Naive thymus-derived CD4-positive, alpha-beta T cell (primary cell): ENCODE measurements at regions not wholly inside any gene's neighbourhood (a gene's known extent, or its start where the extent isn't known, plus 50 kb on each side); places are given as distances from the start of the nearest gene placed in this dataset.
A peak's percentile ranks its signal among the peaks of the same experiment; 100 is the strongest.

Experiments used
- ATAC-seq: fragments of 150-1000 bp; cut with Tn5 transposase; 2 replicates; pipeline ENCODE4 v1.10.0; 2021; ENCODE audit warnings: mild to moderate bottlenecking, moderate library complexity
- CTCF ChIA-PET: fragments of 350-600 bp; sonication (Branson Sonifier 250); formaldehyde crosslinking; loops from one replicate; lab custom pipeline; 2021; ENCODE audit warnings: antibody characterized with exemption; lab: Charles Lee
- POLR2A ChIA-PET: fragments of 350-600 bp; sonication (Branson Sonifier 250); formaldehyde crosslinking; loops from one replicate; lab custom pipeline; 2021; ENCODE audit warnings: antibody characterized with exemption, inconsistent platforms; lab: Charles Lee
- DNase-seq, 9 donors: peaks; one replicate each; pipeline versions ENCODE4 v3.0.0 to v3.0.0-alpha.2; 2020 to 2022; ENCODE audit warnings: mixed read lengths in 1 of 9
- H3K27ac ChIP-seq: one replicate; pipeline ENCODE4 v1.7.0; 2013; ENCODE audit warnings: mild to moderate bottlenecking, low read depth, low read length, moderate library complexity
- H3K27me3 ChIP-seq, 2 donors: one replicate each; pipeline ENCODE4 v1.7.0; 2013; ENCODE audit warnings: low read length in 2 of 2, mild to moderate bottlenecking in 2 of 2, moderate library complexity in 2 of 2; ENCODE audit not compliant: control insufficient read depth in 2 of 2, insufficient read depth in 2 of 2
- H3K36me3 ChIP-seq, 3 experiments: 1 replicate in 2 of 3; 2 replicates in 1 of 3; pipeline ENCODE4 v1.7.0; 2013; ENCODE audit warnings: low read length in 3 of 3, mild to moderate bottlenecking in 3 of 3, moderate library complexity in 1 of 3; ENCODE audit not compliant: insufficient read depth in 3 of 3, control insufficient read depth in 2 of 3
- H3K4me1 ChIP-seq, 2 donors: one replicate each; pipeline ENCODE4 v1.7.0; 2013; ENCODE audit warnings: low read length in 2 of 2, mild to moderate bottlenecking in 2 of 2, moderate library complexity in 1 of 2; ENCODE audit not compliant: control insufficient read depth in 2 of 2, insufficient read depth in 2 of 2
- H3K4me3 ChIP-seq: 2 replicates; pipeline ENCODE4 v1.7.0; 2013; ENCODE audit warnings: mild to moderate bottlenecking, low read length
- H3K9me3 ChIP-seq, 3 experiments: 1 replicate in 2 of 3; 2 replicates in 1 of 3; pipeline ENCODE4 v1.7.0; 2013; ENCODE audit warnings: low read length in 3 of 3; ENCODE audit not compliant: control insufficient read depth in 2 of 3
- H3K27ac Mint-ChIP-seq, 9 donors: one replicate each; pipeline ENCODE4 v1.8.0; 2020 to 2022; ENCODE audit warnings: mixed read lengths in 9 of 9, mild to moderate bottlenecking in 8 of 9, moderate library complexity in 5 of 9, inconsistent platforms in 2 of 9
- H3K27me3 Mint-ChIP-seq, 5 donors: one replicate each; pipeline ENCODE4 v1.8.0; 2021 to 2022; ENCODE audit warnings: mixed read lengths in 5 of 5, mild to moderate bottlenecking in 1 of 5
- H3K36me3 Mint-ChIP-seq, 5 donors: one replicate each; pipeline ENCODE4 v1.8.0; 2020 to 2022; ENCODE audit warnings: mixed read lengths in 5 of 5, mild to moderate bottlenecking in 3 of 5, inconsistent platforms in 1 of 5
- H3K4me1 Mint-ChIP-seq, 7 donors: one replicate each; pipeline ENCODE4 v1.8.0; 2020 to 2022; ENCODE audit warnings: mixed read lengths in 7 of 7, mild to moderate bottlenecking in 3 of 7, inconsistent platforms in 1 of 7
- H3K4me3 Mint-ChIP-seq, 10 donors: one replicate each; pipeline ENCODE4 v1.8.0; 2020 to 2022; ENCODE audit warnings: mild to moderate bottlenecking in 10 of 10, mixed read lengths in 10 of 10, moderate library complexity in 6 of 10, inconsistent platforms in 2 of 10
- H3K9me3 Mint-ChIP-seq, 11 donors: one replicate each; pipeline ENCODE4 v1.8.0; 2020 to 2022; ENCODE audit warnings: mixed read lengths in 11 of 11, mild to moderate bottlenecking in 4 of 11, inconsistent platforms in 1 of 11, moderate library complexity in 1 of 11
- intact Hi-C, 2 donors: fragments of 100-400 bp; cut with micrococcal nuclease; formaldehyde crosslinking; loops; one replicate each; pipeline ENCODE4 v1.15.1; 2023

- Histone ChIP-seq H3K27me3 (no peaks in the 10 kb centered on the region), H3K4me3 (no peak overlapping the region), H3K4me1 (no peaks in the 10 kb centered on the region), H3K36me3 (no peaks in the 10 kb centered on the region), H3K27ac (no peak overlapping the region), H3K9me3 (no peaks in the 10 kb centered on the region)
- Mint-ChIP-seq H3K27ac (peak overlapping the region in 1 of 9 donors; percentile 22), H3K4me1 (peaks cover 0 to 13% (median 4%) of the 10 kb centered on the region in 7 donors), H3K4me3 (no peak overlapping the region), H3K36me3 (peaks cover 0 to 5% (median 0%) of the 10 kb centered on the region in 5 donors), H3K27me3 (peaks cover 0 to 6% (median 0%) of the 10 kb centered on the region in 5 donors), H3K9me3 (peaks cover 0 to 4% (median 0%) of the 10 kb centered on the region in 11 donors)
- intact Hi-C loops, result no loop called here
- ChIA-PET POLR2A (interaction anchor here (0.8 to 1.2 kb wide), 2 partner anchors 250 to 381 kb away, joined by 3 read pairs; no protein-coding TSS in a partner anchor), CTCF (no interaction called here)
- DNase-seq (no peak), ATAC-seq (no peak)
Observed at GRCh38 chr11:95502522-95502921, 271.5 kb upstream of the SESN3 start.

- Histone ChIP-seq H3K9me3 (no peaks in the 10 kb centered on the region), H3K36me3 (no peaks in the 10 kb centered on the region), H3K4me3 (no peak overlapping the region), H3K27me3 (no peaks in the 10 kb centered on the region), H3K27ac (no peak overlapping the region), H3K4me1 (no peaks in the 10 kb centered on the region)
- Mint-ChIP-seq H3K36me3 (peaks cover 0 to 5% (median 0%) of the 10 kb centered on the region in 5 donors), H3K27ac (peak overlapping the region in 1 of 9 donors; percentile 22), H3K9me3 (peaks cover 0 to 6% (median 0%) of the 10 kb centered on the region in 11 donors), H3K4me1 (peaks cover 0 to 13% (median 4%) of the 10 kb centered on the region in 7 donors), H3K27me3 (peaks cover 0 to 6% (median 0%) of the 10 kb centered on the region in 5 donors), H3K4me3 (no peak overlapping the region)
- DNase-seq (no peak), ATAC-seq (no peak)
- intact Hi-C loops, result no loop called here
- ChIA-PET CTCF (no interaction called here), POLR2A (interaction anchor here (0.8 to 1.2 kb wide), 2 partner anchors 249 to 382 kb away, joined by 3 read pairs; no protein-coding TSS in a partner anchor)
Observed at GRCh38 chr11:95501761-95502266, 270.8 kb upstream of the SESN3 start.

GRCh38 chr11:95500466-95500865 lies 269.5 kb upstream of the SESN3 start:
- Histone ChIP-seq H3K4me3 (no peak overlapping the region), H3K4me1 (no peaks in the 10 kb centered on the region), H3K36me3 (no peaks in the 10 kb centered on the region), H3K27me3 (no peaks in the 10 kb centered on the region), H3K27ac (no peak overlapping the region), H3K9me3 (no peaks in the 10 kb centered on the region)
- Mint-ChIP-seq H3K27ac (no peak overlapping the region), H3K4me1 (peaks cover 0 to 11% (median under 1%) of the 10 kb centered on the region in 7 donors), H3K4me3 (no peak overlapping the region), H3K36me3 (peaks cover 0 to 7% (median 0%) of the 10 kb centered on the region in 5 donors), H3K27me3 (peaks cover 0 to 6% (median 0%) of the 10 kb centered on the region in 5 donors), H3K9me3 (peaks cover 0 to 4% (median 0%) of the 10 kb centered on the region in 11 donors)
- ATAC-seq (no peak), DNase-seq (no peak)
- intact Hi-C loops, result no loop called here
- CTCF ChIA-PET, result no interaction called here
- POLR2A ChIA-PET, result interaction anchor here (0.7 kb wide), 1 partner anchor 53 kb away, joined by 3 read pairs; no protein-coding TSS in a partner anchor

DNA sequence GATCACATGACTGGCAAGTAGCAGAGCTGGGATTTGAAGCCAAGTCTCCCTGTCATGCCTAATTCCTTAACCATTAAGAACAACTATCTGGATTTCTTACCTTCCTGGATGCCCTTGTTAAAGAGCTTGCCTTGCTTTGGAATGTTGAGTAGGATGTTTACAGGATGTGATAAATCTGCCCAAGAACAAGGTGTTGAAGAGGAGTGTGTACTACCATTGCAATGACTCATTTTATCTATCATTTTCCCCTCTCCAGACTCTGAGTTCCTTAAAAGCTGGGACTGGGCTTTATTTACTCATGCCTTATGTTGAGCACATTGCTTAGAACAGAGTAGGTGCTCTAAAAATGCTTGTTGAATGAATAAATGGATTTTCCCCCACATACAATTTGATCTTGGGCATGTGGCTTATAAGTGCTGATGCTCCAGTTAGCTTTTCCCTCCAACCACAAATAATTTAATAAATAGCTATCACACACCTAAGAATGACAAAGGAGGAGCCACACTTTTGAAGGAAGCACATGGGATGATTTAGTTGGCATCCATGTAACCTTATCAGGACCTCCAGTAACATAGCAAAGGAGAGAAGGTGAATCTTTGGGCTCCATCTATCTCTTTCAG lies 268.6 kb upstream of the SESN3 start:
- H3K9me3 Mint-ChIP-seq, result peaks cover 0 to 9% (median 0%) of the 10 kb centered on the region in 11 donors
- ChIA-PET POLR2A (interaction anchor here (1.2 kb wide), 1 partner anchor 9 kb away, joined by 3 read pairs; no protein-coding TSS in a partner anchor), CTCF (interaction anchor here (1.2 kb wide), 1 partner anchor 14 kb away, joined by 3 read pairs; no protein-coding TSS in a partner anchor)
- DNase-seq (no peak), ATAC-seq (no peak)
- no peaks in the 10 kb centered on the region for H3K27me3 ChIP-seq
- no peak overlapping the region for H3K4me3 Mint-ChIP-seq
- H3K27ac ChIP-seq, result no peak overlapping the region
- peaks cover 0 to 10% (median 0%) of the 10 kb centered on the region in 7 donors for H3K4me1 Mint-ChIP-seq
- no peaks in the 10 kb centered on the region for H3K4me1 ChIP-seq
- no peaks in the 10 kb centered on the region for H3K9me3 ChIP-seq
- H3K36me3 ChIP-seq, result no peaks in the 10 kb centered on the region
- peaks cover 0 to 6% (median 0%) of the 10 kb centered on the region in 5 donors for H3K27me3 Mint-ChIP-seq
- H3K36me3 Mint-ChIP-seq, result peaks cover 0 to 7% (median 4%) of the 10 kb centered on the region in 5 donors
- H3K27ac Mint-ChIP-seq, result no peak overlapping the region
- intact Hi-C loops, result no loop called here
- H3K4me3 ChIP-seq, result no peak overlapping the region

DNA sequence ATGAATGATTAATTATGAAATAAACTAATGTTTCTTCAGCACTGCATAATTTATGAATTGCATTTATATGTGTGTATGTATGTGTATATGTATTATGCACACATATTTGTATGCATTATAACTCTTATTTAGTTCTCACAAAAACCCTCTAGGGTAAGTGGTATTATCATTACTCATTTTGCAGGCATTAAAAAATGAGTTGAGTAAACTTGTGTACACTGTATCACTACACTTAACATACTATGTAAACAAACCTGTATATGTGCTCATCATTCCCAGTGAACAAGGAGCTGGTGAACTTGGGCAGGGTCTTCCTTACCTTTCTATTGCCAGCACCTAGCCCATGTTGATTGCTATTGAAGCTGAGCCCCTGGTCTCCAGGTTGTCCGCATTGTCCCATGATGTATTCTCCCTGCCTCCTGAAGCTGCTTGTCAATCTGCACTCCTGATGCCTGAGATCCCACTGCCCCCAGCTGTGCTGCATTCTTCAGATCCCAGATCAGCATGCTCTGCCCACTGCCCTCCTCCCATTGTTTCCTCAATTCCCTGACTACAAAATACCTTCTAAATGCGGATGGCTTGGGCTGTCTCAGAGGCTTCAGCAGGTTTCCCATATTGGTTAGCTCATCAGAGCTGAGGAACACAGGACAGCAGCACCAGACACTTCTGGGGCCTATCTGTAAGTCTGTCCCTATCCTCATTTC lies 267.9 kb upstream of the SESN3 start:
- H3K9me3 Mint-ChIP-seq, result peaks cover 0 to 15% (median 3%) of the 10 kb centered on the region in 11 donors
- H3K36me3 ChIP-seq, result no peaks in the 10 kb centered on the region
- no peak overlapping the region for H3K27ac Mint-ChIP-seq
- no peak overlapping the region for H3K4me3 ChIP-seq
- H3K4me3 Mint-ChIP-seq, result no peak overlapping the region
- peaks cover 0 to 9% (median 4%) of the 10 kb centered on the region in 5 donors for H3K36me3 Mint-ChIP-seq
- no peaks in the 10 kb centered on the region for H3K27me3 Mint-ChIP-seq
- DNase-seq (no peak), ATAC-seq (no peak)
- H3K27me3 ChIP-seq, result no peaks in the 10 kb centered on the region
- H3K27ac ChIP-seq, result no peak overlapping the region
- no peaks in the 10 kb centered on the region for H3K9me3 ChIP-seq
- no peaks in the 10 kb centered on the region for H3K4me1 ChIP-seq
- POLR2A ChIA-PET, result interaction anchor here (1.2 kb wide), 1 partner anchor 8 kb away, joined by 3 read pairs; no protein-coding TSS in a partner anchor
- H3K4me1 Mint-ChIP-seq, result peaks cover 0 to 5% (median 0%) of the 10 kb centered on the region in 7 donors
- intact Hi-C loops, result no loop called here
- CTCF ChIA-PET, result interaction anchor here (0.9 to 1.2 kb wide), 2 partner anchors 10 to 15 kb away, joined by 3 read pairs; no protein-coding TSS in a partner anchor

GRCh38 chr11:95496901-95497300 lies 265.9 kb upstream of the SESN3 start:
- Mint-ChIP-seq H3K4me1 (peaks cover 0 to 5% (median 0%) of the 10 kb centered on the region in 7 donors), H3K9me3 (peaks cover 0 to 15% (median 3%) of the 10 kb centered on the region in 11 donors), H3K36me3 (peaks cover 0 to 5% (median 4%) of the 10 kb centered on the region in 5 donors), H3K4me3 (no peak overlapping the region), H3K27ac (no peak overlapping the region), H3K27me3 (no peaks in the 10 kb centered on the region)
- no peaks in the 10 kb centered on the region for H3K27me3 ChIP-seq
- no peaks in the 10 kb centered on the region for H3K4me1 ChIP-seq
- ChIA-PET POLR2A (no interaction called here), CTCF (no interaction called here)
- ATAC-seq, result no peak
- DNase-seq, result no peak
- H3K4me3 ChIP-seq, result no peak overlapping the region
- H3K36me3 ChIP-seq, result no peaks in the 10 kb centered on the region
- no peak overlapping the region for H3K27ac ChIP-seq
- intact Hi-C loops, result no loop called here
- H3K9me3 ChIP-seq, result no peaks in the 10 kb centered on the region
